SU-DHL-6 (cell line): ENCODE measurements at regions not wholly inside any gene's neighbourhood (a gene's known extent, or its start where the extent isn't known, plus 50 kb on each side); places are given as distances from the start of the nearest gene placed in this dataset.

Experiments used
- H2AFZ ChIP-seq: fragments of 200-600 bp; sonication (generic); 2 replicates; pipeline ENCODE4 v1.6.1; 2014; ENCODE audit warnings: low read depth, mild to moderate bottlenecking, moderate library complexity, mixed read lengths, antibody characterized with exemption, low read length; ENCODE audit not compliant: severe bottlenecking
- H3F3A ChIP-seq: fragments of 200-600 bp; shearing (Covaris generic); 2 replicates; pipeline ENCODE4 v1.6.0; 2016; ENCODE audit warnings: antibody characterized with exemption, mild to moderate bottlenecking; ENCODE audit not compliant: insufficient read depth
- H3K27ac ChIP-seq: fragments of 200-600 bp; sonication (generic); 2 replicates; pipeline ENCODE4 v1.5.1; 2016; ENCODE audit warnings: low read depth, mild to moderate bottlenecking, low read length, moderate library complexity, mixed read lengths
- H3K27me3 ChIP-seq: fragments of 200-600 bp; sonication (generic), shearing (Covaris generic); 2 replicates; pipeline ENCODE4 v1.6.0; 2014; ENCODE audit warnings: mild to moderate bottlenecking, low read length
- H3K36me3 ChIP-seq: fragments of 200-600 bp; sonication (generic); 2 replicates; pipeline ENCODE4 v1.6.1; 2014; ENCODE audit warnings: mild to moderate bottlenecking, low read length, mixed read lengths
- H3K4me2 ChIP-seq: fragments of 300-600, 200-600 bp; shearing (Covaris generic), sonication (generic); 2 replicates; pipeline ENCODE4 v1.6.0; 2014; ENCODE audit warnings: low read length, low read depth, mild to moderate bottlenecking; ENCODE audit not compliant: poor library complexity, severe bottlenecking
- H3K4me3 ChIP-seq: fragments of 200-600 bp; sonication (generic); 2 replicates; pipeline ENCODE4 v1.5.1; 2014; ENCODE audit warnings: antibody characterized with exemption, low read length, mild to moderate bottlenecking, mixed read lengths; ENCODE audit not compliant: insufficient read depth, poor library complexity, severe bottlenecking
- H3K79me2 ChIP-seq: fragments of 200-600 bp; sonication (generic); 2 replicates; pipeline ENCODE4 v1.6.1; 2014; ENCODE audit warnings: mild to moderate bottlenecking, low read length, moderate library complexity; ENCODE audit not compliant: insufficient read depth
- H3K9ac ChIP-seq: fragments of 200-600 bp; sonication (generic); 2 replicates; pipeline ENCODE4 v1.7.0; 2014; ENCODE audit warnings: mild to moderate bottlenecking, low read length
- H3K9me2 ChIP-seq: fragments of 200-600 bp; sonication (generic); replicated peaks from 2 replicates; pipeline ENCODE4 v1.6.1; 2014; ENCODE audit warnings: low read length; ENCODE audit not compliant: insufficient read depth
- H3K9me3 ChIP-seq: fragments of 200-600 bp; sonication (generic); 2 replicates; pipeline ENCODE4 v1.6.1; 2014; ENCODE audit warnings: low read length, mixed read lengths; ENCODE audit not compliant: insufficient read depth
- H4K20me1 ChIP-seq: fragments of 200-600 bp; sonication (generic); 2 replicates; pipeline ENCODE4 v1.6.1; 2014; ENCODE audit warnings: low read depth, mild to moderate bottlenecking, antibody characterized with exemption, low read length, moderate library complexity, mixed read lengths
- CTCF ChIP-seq: fragments of 200-600 bp; sonication (generic); IDR thresholded peaks from one replicate; pipeline ENCODE4 v1.5.1; 2017; ENCODE audit warnings: antibody characterized with exemption, mild to moderate bottlenecking, low read length, moderate library complexity; ENCODE audit not compliant: insufficient read depth, poor library complexity, severe bottlenecking
- EZH2phosphoT487 ChIP-seq: fragments of 200-600 bp; sonication (generic), shearing (Covaris generic); conservative IDR thresholded peaks from 2 replicates; pipeline ENCODE4 v1.6.1; 2018; ENCODE audit warnings: mild to moderate bottlenecking, antibody characterized with exemption, low read length, moderate library complexity, mixed read lengths

GRCh38 chr1:222247081-222247480, 300.8 kb downstream of the HHIPL2 start:
- H3K4me3 ChIP-seq = no peak overlapping the region
- H3K27me3 ChIP-seq = no peaks in the 10 kb centered on the region
- no peaks in the 10 kb centered on the region for H4K20me1 ChIP-seq
- no peak overlapping the region for H3K4me2 ChIP-seq
- H3K27ac ChIP-seq = no peak overlapping the region
- no peaks in the 10 kb centered on the region for H3K9me2 ChIP-seq
- H3K9me3 ChIP-seq = no peaks in the 10 kb centered on the region
- H2AFZ ChIP-seq = no peak overlapping the region
- no peaks in the 10 kb centered on the region for H3F3A ChIP-seq
- H3K79me2 ChIP-seq = no peaks in the 10 kb centered on the region
- no peak overlapping the region for H3K9ac ChIP-seq
- no peak for TF ChIP-seq EZH2phosphoT487
- TF ChIP-seq CTCF = no peak
- no peaks in the 10 kb centered on the region for H3K36me3 ChIP-seq

- Histone ChIP-seq H3K79me2 (no peaks in the 10 kb centered on the region), H3K4me3 (no peak overlapping the region), H3K9me3 (no peaks in the 10 kb centered on the region), H3K9me2 (no peaks in the 10 kb centered on the region), H3K27me3 (no peaks in the 10 kb centered on the region), H3K36me3 (no peaks in the 10 kb centered on the region), H3K4me2 (no peak overlapping the region), H2AFZ (no peak overlapping the region), H3K9ac (no peak overlapping the region), H4K20me1 (no peaks in the 10 kb centered on the region), H3K27ac (no peak overlapping the region), H3F3A (no peaks in the 10 kb centered on the region)
- TF ChIP-seq CTCF = no peak
- TF ChIP-seq EZH2phosphoT487 = no peak
Measured at GRCh38 chr1:222243902-222244301, 304.0 kb downstream of the HHIPL2 start.

- Histone ChIP-seq H3K27me3 (no peaks in the 10 kb centered on the region), H3K9ac (no peak overlapping the region), H3K9me2 (no peaks in the 10 kb centered on the region), H3K36me3 (no peaks in the 10 kb centered on the region), H3K4me2 (no peak overlapping the region), H3K4me3 (no peak overlapping the region), H3K9me3 (no peaks in the 10 kb centered on the region), H3K79me2 (no peaks in the 10 kb centered on the region), H3K27ac (no peak overlapping the region), H3F3A (no peaks in the 10 kb centered on the region), H4K20me1 (no peaks in the 10 kb centered on the region), H2AFZ (no peak overlapping the region)
- no peak for TF ChIP-seq CTCF
- TF ChIP-seq EZH2phosphoT487 = no peak
Measured at GRCh38 chr1:222242492-222242891, 305.4 kb downstream of the HHIPL2 start.
